PC-3 (cell line): ENCODE measurements at regions not wholly inside any gene's neighbourhood (a gene's known extent, or its start where the extent isn't known, plus 50 kb on each side); places are given as distances from the start of the nearest gene placed in this dataset.

Source experiments
- ATAC-seq: fragments of 200-7000 bp; cut with Tn5 transposase; 2 replicates; pipeline ENCODE4 v1.9.1; 2020; ENCODE audit warnings: mild to moderate bottlenecking, moderate library complexity
- BruUV-seq: library from RNA; stranded (reverse); fragments of 400-500 nt; replicated peaks from 2 replicates; lab custom pipeline; 2021; lab: Mats Ljungman, UMichigan
- CTCF ChIA-PET: fragments of 300-600 bp; sonication (Branson Sonifier 250); formaldehyde crosslinking; loops from one replicate; lab custom pipeline; 2022; ENCODE audit warnings: antibody characterized with exemption; lab: Charles Lee
- POLR2A ChIA-PET: fragments of 300-600 bp; sonication (Branson Sonifier 250); formaldehyde crosslinking; loops from one replicate; lab custom pipeline; 2022; ENCODE audit warnings: antibody characterized with exemption; ENCODE audit not compliant: unreplicated experiment; lab: Charles Lee
- DNase-seq: peaks from one replicate; pipeline ENCODE4 v3.0.0-alpha.2; 2015
- H2AFZ ChIP-seq: fragments of 300-600 bp; sonication (generic); 2 replicates; pipeline ENCODE4 v1.6.0; 2016; ENCODE audit warnings: antibody characterized with exemption, low read length
- H3F3A ChIP-seq: fragments of 300-600 bp; sonication (generic); one replicate; pipeline ENCODE4 v1.6.0; 2017; ENCODE audit warnings: antibody characterized with exemption, low read length, control low read depth, mild to moderate bottlenecking; ENCODE audit not compliant: unreplicated experiment
- H3K27ac ChIP-seq: fragments of 300-600 bp; sonication (generic); 2 replicates; pipeline ENCODE4 v1.5.1; 2016; ENCODE audit warnings: mild to moderate bottlenecking, low read length
- H3K27me3 ChIP-seq: fragments of 300-600 bp; sonication (generic); 2 replicates; pipeline ENCODE4 v1.6.1; 2016; ENCODE audit warnings: low read length, mixed read lengths
- H3K36me3 ChIP-seq: fragments of 300-600 bp; sonication (generic); 2 replicates; pipeline ENCODE4 v1.6.1; 2016; ENCODE audit warnings: low read depth, mixed run types, low read length, mixed read lengths
- H3K4me1 ChIP-seq: fragments of 300-600 bp; sonication (generic); 2 replicates; pipeline ENCODE4 v1.5.1; 2016; ENCODE audit warnings: low read length; ENCODE audit not compliant: insufficient read depth
- H3K4me2 ChIP-seq: fragments of 300-600 bp; sonication (generic); 2 replicates; pipeline ENCODE4 v1.6.0; 2016; ENCODE audit warnings: low read length
- H3K4me3 ChIP-seq: fragments of 300-600 bp; sonication (generic); 2 replicates; pipeline ENCODE4 v1.5.1; 2016; ENCODE audit warnings: mild to moderate bottlenecking, low read length, mixed read lengths
- H3K79me2 ChIP-seq: fragments of 300-600 bp; sonication (generic); 2 replicates; pipeline ENCODE4 v1.6.1; 2017; ENCODE audit warnings: low read length, mixed read lengths
- H3K9ac ChIP-seq: fragments of 300-600 bp; sonication (generic); 2 replicates; pipeline ENCODE4 v1.6.0; 2016; ENCODE audit warnings: mild to moderate bottlenecking, low read length
- H3K9me2 ChIP-seq: fragments of 300-600 bp; sonication (generic); replicated peaks from 2 replicates; pipeline ENCODE4 v1.6.1; 2016; ENCODE audit warnings: mixed run types, low read length, mixed read lengths
- H3K9me3 ChIP-seq: fragments of 300-600 bp; sonication (generic); 2 replicates; pipeline ENCODE4 v1.6.1; 2016; ENCODE audit warnings: low read length, mixed read lengths
- H4K20me1 ChIP-seq: fragments of 300-600 bp; sonication (generic); 2 replicates; pipeline ENCODE4 v1.6.1; 2016; ENCODE audit warnings: low read length, mixed read lengths
- CTCF ChIP-seq: fragments of 300-600 bp; sonication (generic); conservative IDR thresholded peaks from 2 replicates; pipeline ENCODE4 v1.5.1; 2017; ENCODE audit warnings: antibody characterized with exemption, low read depth, mild to moderate bottlenecking, low read length
- EZH2 ChIP-seq: fragments of 300-600 bp; sonication (generic); IDR thresholded peaks from one replicate; pipeline ENCODE4 v1.6.1; 2017; ENCODE audit warnings: antibody characterized with exemption, mild to moderate bottlenecking, low read length; ENCODE audit not compliant: unreplicated experiment
- EZH2phosphoT487 ChIP-seq: fragments of 300-600 bp; sonication (generic); IDR thresholded peaks from 2 replicates; pipeline ENCODE4 v1.6.1; 2018; ENCODE audit warnings: mild to moderate bottlenecking, antibody characterized with exemption, low read length, borderline replicate concordance
- intact Hi-C: fragments of 100-400 bp; cut with micrococcal nuclease; formaldehyde crosslinking; loops from 2 replicates; pipeline ENCODE4 v1.9.0; 2023

DNA sequence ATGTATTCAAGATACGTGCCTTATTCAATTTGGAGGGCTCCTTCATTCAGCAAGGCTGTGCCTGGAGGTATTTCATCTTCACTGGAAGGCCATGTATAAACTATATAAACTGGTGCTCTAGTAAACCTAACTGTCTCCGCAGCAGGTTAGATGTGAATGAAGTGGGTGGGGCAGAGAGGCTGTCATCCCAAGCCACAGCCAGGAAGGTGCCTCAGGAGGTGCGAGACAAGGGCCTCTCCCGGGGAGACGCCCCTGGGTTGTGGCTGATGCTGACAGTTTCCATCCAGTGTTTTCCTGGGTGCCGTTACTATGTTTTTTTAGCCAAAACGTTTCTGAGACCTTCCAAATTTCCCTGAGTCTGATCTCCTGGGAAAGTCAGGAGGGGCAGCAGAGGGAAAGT is 221.5 kb upstream of the RPL34 start:
- Histone ChIP-seq H3K4me3 (no peak overlapping the region), H3K27ac (no peak overlapping the region), H3K4me2 (no peak overlapping the region), H3K27me3 (no peaks in the 10 kb centered on the region), H3K4me1 (no peaks in the 10 kb centered on the region), H3K36me3 (no peaks in the 10 kb centered on the region), H3K79me2 (no peaks in the 10 kb centered on the region), H4K20me1 (no peaks in the 10 kb centered on the region), H3K9ac (no peak overlapping the region), H2AFZ (no peak overlapping the region), H3F3A (no peaks in the 10 kb centered on the region), H3K9me2 (no peaks in the 10 kb centered on the region), H3K9me3 (no peaks in the 10 kb centered on the region)
- ChIA-PET POLR2A (no interaction called here), CTCF (no interaction called here)
- TF ChIP-seq EZH2phosphoT487 (no peak), EZH2 (no peak), CTCF (no peak)
- ATAC-seq (no peak), DNase-seq (no peak)
- intact Hi-C loops: no loop called here
- BruUV-seq: no TSS peak

DNA sequence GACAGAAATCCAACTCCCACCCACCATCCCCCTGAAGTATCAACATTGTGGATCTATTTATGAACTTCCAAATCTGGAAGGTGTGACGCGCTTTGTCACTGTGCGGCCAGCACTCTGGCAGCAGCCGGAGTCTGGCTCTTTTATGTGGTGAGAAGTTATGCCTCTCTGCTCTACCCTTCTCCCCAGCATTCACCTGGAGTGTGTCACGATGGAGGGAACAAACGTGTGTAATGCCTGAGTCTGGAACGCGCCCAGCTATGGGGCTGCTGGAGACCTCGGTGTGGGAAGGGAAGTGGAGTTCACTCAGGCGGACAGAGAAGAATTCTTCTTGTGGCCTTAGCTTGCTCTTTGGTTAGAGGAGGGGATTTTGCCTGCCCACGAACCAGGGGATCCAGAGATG is 222.1 kb upstream of the RPL34 start:
- H2AFZ ChIP-seq: no peak overlapping the region
- H3K4me1 ChIP-seq: no peaks in the 10 kb centered on the region
- H3K9ac ChIP-seq: no peak overlapping the region
- no peak overlapping the region for H3K4me3 ChIP-seq
- H3F3A ChIP-seq: no peaks in the 10 kb centered on the region
- ChIA-PET POLR2A (no interaction called here), CTCF (no interaction called here)
- H4K20me1 ChIP-seq: no peaks in the 10 kb centered on the region
- H3K79me2 ChIP-seq: no peaks in the 10 kb centered on the region
- no peaks in the 10 kb centered on the region for H3K27me3 ChIP-seq
- DNase-seq: no peak
- no peak for ATAC-seq
- intact Hi-C loops: no loop called here
- no peak overlapping the region for H3K4me2 ChIP-seq
- BruUV-seq: no TSS peak
- TF ChIP-seq EZH2phosphoT487: no peak
- H3K36me3 ChIP-seq: no peaks in the 10 kb centered on the region
- H3K27ac ChIP-seq: no peak overlapping the region
- no peaks in the 10 kb centered on the region for H3K9me2 ChIP-seq
- H3K9me3 ChIP-seq: no peaks in the 10 kb centered on the region

GRCh38 chr4:108397850-108398249 is 222.5 kb upstream of the RPL34 start:
- no TSS peak for BruUV-seq
- no peaks in the 10 kb centered on the region for H3K9me2 ChIP-seq
- no peaks in the 10 kb centered on the region for H3K79me2 ChIP-seq
- no peak overlapping the region for H3K27ac ChIP-seq
- ATAC-seq (no peak), DNase-seq (no peak)
- H3K4me1 ChIP-seq: no peaks in the 10 kb centered on the region
- no peak overlapping the region for H2AFZ ChIP-seq
- TF ChIP-seq EZH2 (no peak), EZH2phosphoT487 (no peak), CTCF (no peak)
- no peak overlapping the region for H3K4me2 ChIP-seq
- H4K20me1 ChIP-seq: no peaks in the 10 kb centered on the region
- no peaks in the 10 kb centered on the region for H3K27me3 ChIP-seq
- H3K36me3 ChIP-seq: no peaks in the 10 kb centered on the region
- H3K9ac ChIP-seq: no peak overlapping the region
- no peak overlapping the region for H3K4me3 ChIP-seq
- no peaks in the 10 kb centered on the region for H3K9me3 ChIP-seq
- intact Hi-C loops: no loop called here
- no peaks in the 10 kb centered on the region for H3F3A ChIP-seq
- ChIA-PET POLR2A (no interaction called here), CTCF (no interaction called here)
